Glutamatergic neuron (in vitro differentiated cells): ENCODE measurements at regions not wholly inside any gene's neighbourhood (a gene's known extent, or its start where the extent isn't known, plus 50 kb on each side); places are given as distances from the start of the nearest gene placed in this dataset.

Experiments used
- DNase-seq: peaks from one replicate; pipeline ENCODE4 v3.0.0; 2022
- H3K27ac Mint-ChIP-seq: one replicate; pipeline ENCODE4 v1.8.0; 2020; ENCODE audit warnings: mild to moderate bottlenecking, mixed read lengths, inconsistent platforms; ENCODE audit not compliant: unreplicated experiment
- H3K27me3 Mint-ChIP-seq: one replicate; pipeline ENCODE4 v1.8.0; 2020; ENCODE audit warnings: mild to moderate bottlenecking, moderate library complexity, mixed read lengths, inconsistent platforms; ENCODE audit not compliant: unreplicated experiment
- H3K36me3 Mint-ChIP-seq: one replicate; pipeline ENCODE4 v1.8.0; 2020; ENCODE audit warnings: mild to moderate bottlenecking, mixed read lengths, inconsistent platforms; ENCODE audit not compliant: unreplicated experiment
- H3K4me1 Mint-ChIP-seq: one replicate; pipeline ENCODE4 v1.8.0; 2020; ENCODE audit warnings: mild to moderate bottlenecking, low read depth, mixed read lengths, inconsistent platforms; ENCODE audit not compliant: unreplicated experiment
- H3K4me3 Mint-ChIP-seq: one replicate; pipeline ENCODE4 v1.8.0; 2020; ENCODE audit warnings: mild to moderate bottlenecking, mixed read lengths, inconsistent platforms; ENCODE audit not compliant: unreplicated experiment
- H3K9me3 Mint-ChIP-seq: one replicate; pipeline ENCODE4 v1.8.0; 2020; ENCODE audit warnings: mild to moderate bottlenecking, moderate library complexity, mixed read lengths, inconsistent platforms; ENCODE audit not compliant: unreplicated experiment
- TF ChIP-seq, protein P1 (sequence below): fragments of 200-600 bp; sonication (generic); IDR thresholded peaks from one replicate; pipeline ENCODE4 v1.5.0; 2021; ENCODE audit not compliant: partially characterized antibody, unreplicated experiment

DNA sequence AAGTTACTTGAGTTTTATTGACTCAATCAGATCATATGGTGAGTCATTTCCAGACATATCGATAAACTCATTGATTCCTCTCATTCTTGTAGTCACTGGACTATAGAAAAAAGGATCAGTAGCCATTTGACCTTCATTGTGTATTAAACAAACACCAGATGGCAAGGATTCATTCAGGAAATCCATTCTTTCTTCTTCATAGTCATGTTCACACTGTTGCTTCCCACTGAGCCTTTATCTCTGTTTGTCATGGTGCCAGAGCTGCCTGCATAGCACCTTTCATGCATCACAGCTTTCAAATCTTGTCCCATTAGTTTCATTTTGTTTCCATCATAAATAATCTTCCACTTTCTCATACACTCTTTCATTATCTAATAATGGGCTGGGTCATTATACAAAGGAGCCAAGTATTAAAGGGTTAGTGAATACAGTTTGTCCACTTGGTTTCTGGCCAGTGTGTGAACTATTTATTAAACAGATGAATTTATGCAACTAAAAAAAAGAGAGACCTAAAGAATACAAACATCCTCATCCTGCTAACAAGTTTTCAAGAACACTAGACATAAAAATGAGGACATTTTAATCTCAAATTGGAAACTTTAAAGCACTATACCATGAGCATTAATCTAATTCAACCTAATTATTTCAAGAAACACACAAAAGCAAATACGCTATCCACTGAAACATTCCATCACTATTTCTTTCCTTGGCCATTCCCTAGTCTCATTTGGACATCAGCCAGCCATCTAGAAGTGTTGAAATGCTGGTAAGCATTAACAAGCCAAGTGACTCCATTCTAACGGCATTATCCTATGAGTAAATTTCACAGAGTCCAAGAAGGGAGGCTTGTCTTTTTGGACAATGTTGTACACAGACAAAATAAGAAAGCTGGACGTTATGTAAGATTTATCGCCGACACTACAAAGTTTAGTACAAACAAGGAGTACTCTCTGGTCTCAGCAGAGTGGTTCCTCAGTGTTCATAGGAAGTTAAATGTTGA is 476.5 kb downstream of the FOXG1 start:
- no peak overlapping the region for H3K4me3 Mint-ChIP-seq
- H3K9me3 Mint-ChIP-seq, result no peaks in the 10 kb centered on the region
- no peak overlapping the region for H3K27ac Mint-ChIP-seq
- DNase-seq, result no peak
- no peaks in the 10 kb centered on the region for H3K4me1 Mint-ChIP-seq
- no peaks in the 10 kb centered on the region for H3K36me3 Mint-ChIP-seq
- H3K27me3 Mint-ChIP-seq, result no peaks in the 10 kb centered on the region
- TF ChIP-seq, protein P1, sequence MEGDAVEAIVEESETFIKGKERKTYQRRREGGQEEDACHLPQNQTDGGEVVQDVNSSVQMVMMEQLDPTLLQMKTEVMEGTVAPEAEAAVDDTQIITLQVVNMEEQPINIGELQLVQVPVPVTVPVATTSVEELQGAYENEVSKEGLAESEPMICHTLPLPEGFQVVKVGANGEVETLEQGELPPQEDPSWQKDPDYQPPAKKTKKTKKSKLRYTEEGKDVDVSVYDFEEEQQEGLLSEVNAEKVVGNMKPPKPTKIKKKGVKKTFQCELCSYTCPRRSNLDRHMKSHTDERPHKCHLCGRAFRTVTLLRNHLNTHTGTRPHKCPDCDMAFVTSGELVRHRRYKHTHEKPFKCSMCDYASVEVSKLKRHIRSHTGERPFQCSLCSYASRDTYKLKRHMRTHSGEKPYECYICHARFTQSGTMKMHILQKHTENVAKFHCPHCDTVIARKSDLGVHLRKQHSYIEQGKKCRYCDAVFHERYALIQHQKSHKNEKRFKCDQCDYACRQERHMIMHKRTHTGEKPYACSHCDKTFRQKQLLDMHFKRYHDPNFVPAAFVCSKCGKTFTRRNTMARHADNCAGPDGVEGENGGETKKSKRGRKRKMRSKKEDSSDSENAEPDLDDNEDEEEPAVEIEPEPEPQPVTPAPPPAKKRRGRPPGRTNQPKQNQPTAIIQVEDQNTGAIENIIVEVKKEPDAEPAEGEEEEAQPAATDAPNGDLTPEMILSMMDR, result no peak

DNA sequence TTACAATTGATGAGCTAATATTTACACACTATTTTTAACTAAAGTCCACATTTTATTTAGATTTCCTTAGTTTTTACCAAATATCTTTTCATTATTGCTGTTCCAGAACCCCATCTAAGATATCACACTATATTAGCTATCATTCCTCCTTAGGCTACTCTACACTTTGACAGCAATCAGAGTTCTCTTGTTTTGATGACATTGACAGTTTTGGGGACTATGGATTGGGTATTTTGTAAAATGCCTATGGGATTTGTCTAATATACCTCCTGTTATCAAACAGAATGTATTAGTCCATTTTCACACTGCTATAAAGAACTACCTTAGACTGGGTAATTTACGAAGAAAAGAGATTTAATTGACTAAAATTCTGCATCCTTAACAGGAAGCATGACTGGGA is 489.1 kb downstream of the FOXG1 start:
- DNase-seq, result no peak
- Mint-ChIP-seq H3K4me1 (no peaks in the 10 kb centered on the region), H3K4me3 (no peak overlapping the region), H3K9me3 (peaks cover 2% of the 10 kb centered on the region), H3K27me3 (peaks cover 1% of the 10 kb centered on the region), H3K27ac (no peak overlapping the region), H3K36me3 (peaks cover 10% of the 10 kb centered on the region)
- TF ChIP-seq, protein P1, result no peak

DNA sequence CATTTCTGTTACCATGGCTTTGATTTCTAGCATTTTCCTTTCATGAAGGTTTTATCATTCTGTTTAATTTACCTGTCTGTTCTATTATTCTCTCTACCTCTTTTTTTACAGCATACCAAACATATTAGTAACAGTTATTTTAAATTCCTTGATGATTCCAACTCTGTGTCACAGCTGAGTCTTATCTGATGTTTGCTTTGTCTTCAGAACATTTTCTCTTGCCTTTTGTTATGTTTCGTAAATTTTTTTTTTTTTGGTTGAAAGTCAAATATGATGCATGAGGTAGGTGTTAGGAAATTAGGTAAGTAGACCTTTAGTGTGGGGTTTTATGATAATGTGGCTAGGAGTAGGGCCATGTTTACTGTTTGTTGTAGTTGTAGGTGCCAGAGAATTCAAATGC is 496.4 kb downstream of the FOXG1 start:
- DNase-seq, result no peak
- no peaks in the 10 kb centered on the region for H3K4me1 Mint-ChIP-seq
- no peaks in the 10 kb centered on the region for H3K36me3 Mint-ChIP-seq
- TF ChIP-seq, protein P1, result no peak
- H3K27ac Mint-ChIP-seq, result no peak overlapping the region
- no peaks in the 10 kb centered on the region for H3K9me3 Mint-ChIP-seq
- H3K27me3 Mint-ChIP-seq, result peaks cover 2% of the 10 kb centered on the region
- no peak overlapping the region for H3K4me3 Mint-ChIP-seq

DNA sequence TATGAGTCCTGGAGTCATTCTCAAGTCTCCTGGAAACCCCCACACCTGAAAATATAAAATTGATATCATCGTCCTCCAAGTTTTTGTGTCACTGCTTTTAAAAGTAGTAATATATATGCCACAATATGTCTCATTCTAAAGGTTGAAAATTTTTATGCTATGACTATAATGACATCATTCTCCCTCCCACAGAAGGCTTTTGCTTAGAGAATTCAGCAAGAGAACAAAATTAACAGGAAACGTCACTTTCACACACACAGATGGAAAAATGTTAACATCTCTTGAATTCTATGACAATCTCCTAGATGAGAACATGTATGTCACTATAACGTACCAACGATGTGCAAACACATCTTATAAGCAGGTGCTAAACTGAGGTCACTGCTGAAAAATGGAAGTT is 498.3 kb downstream of the FOXG1 start:
- Mint-ChIP-seq H3K36me3 (no peaks in the 10 kb centered on the region), H3K9me3 (no peaks in the 10 kb centered on the region), H3K4me1 (no peaks in the 10 kb centered on the region), H3K27ac (no peak overlapping the region), H3K27me3 (peaks cover 2% of the 10 kb centered on the region), H3K4me3 (no peak overlapping the region)
- TF ChIP-seq, protein P1, result no peak
- no peak for DNase-seq

DNA sequence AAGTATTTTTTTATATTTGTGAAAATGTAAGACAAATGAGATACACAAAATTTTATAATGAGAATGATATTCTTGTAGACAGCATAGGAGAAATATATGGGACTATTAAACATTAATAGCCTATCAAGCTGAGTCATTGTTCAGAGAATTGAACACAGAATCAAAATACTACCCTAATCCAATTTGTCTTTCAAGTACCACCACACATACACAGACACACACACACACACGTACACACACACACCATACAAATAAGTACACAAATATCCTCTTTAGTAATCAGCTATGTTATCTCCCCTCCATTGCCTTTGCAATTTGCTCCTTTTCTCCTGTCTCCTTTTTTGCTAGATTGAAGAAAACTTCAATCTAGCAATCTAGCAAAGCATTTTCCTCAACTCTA is 499.3 kb downstream of the FOXG1 start:
- Mint-ChIP-seq H3K4me1 (no peaks in the 10 kb centered on the region), H3K36me3 (no peaks in the 10 kb centered on the region), H3K9me3 (no peaks in the 10 kb centered on the region), H3K27me3 (peaks cover 2% of the 10 kb centered on the region), H3K27ac (no peak overlapping the region), H3K4me3 (no peak overlapping the region)
- TF ChIP-seq, protein P1, result no peak
- DNase-seq, result no peak
